ENCODE measurements at regions not wholly inside any gene's neighbourhood (a gene's known extent, or its start where the extent isn't known, plus 50 kb on each side); places are given as distances from the start of the nearest gene placed in this dataset.

Small RNA genes in the stretch of these regions (small RNA-seq; reads per million reads assigned to genes)
- 0 reads per million in 3 experiments for gene RNU7-93P (ENCODE audit: insufficient read depth in 2 of 3, insufficient read length in 3 of 3, low read depth in 2 of 3, low replicate concordance in 1 of 3)

Data from HepG2 (cell line).